Sigmoid colon (tissue), 6 donors: ENCODE measurements at regions not wholly inside any gene's neighbourhood (a gene's known extent, or its start where the extent isn't known, plus 50 kb on each side); places are given as distances from the start of the nearest gene placed in this dataset.
"Not testable (repeated sequence)": the region's sequence is repeated elsewhere in the genome, so short reads cannot be mapped to it uniquely, and the experiment has no call there.

Source experiments
- DNase-seq: peaks from one replicate; pipeline ENCODE4 v3.0.0-alpha.2; 2019
- H3K27ac ChIP-seq, 4 donors: fragments of 200-600 bp; sonication (generic); one replicate each; pipeline ENCODE4 v1.5.1; 2016 to 2019; ENCODE audit warnings: mild to moderate bottlenecking in 1 of 4
- H3K27me3 ChIP-seq, 3 donors: fragments of 200-600 bp; sonication (generic); one replicate each; pipeline ENCODE4 v1.5.1; 2019; ENCODE audit warnings: mild to moderate bottlenecking in 1 of 3
- H3K36me3 ChIP-seq, 4 donors: fragments of 200-600 bp; sonication (generic); one replicate each; pipeline ENCODE4 v1.5.1; 2016 to 2019
- H3K4me1 ChIP-seq, 4 donors: fragments of 200-600 bp; sonication (generic); one replicate each; pipeline ENCODE4 v1.5.1; 2017 to 2019
- H3K4me3 ChIP-seq, 4 donors: fragments of 200-600 bp; sonication (generic); one replicate each; pipeline ENCODE4 v1.5.1; 2017 to 2019; ENCODE audit warnings: mild to moderate bottlenecking in 2 of 4, moderate library complexity in 1 of 4
- H3K9me3 ChIP-seq, 4 donors: fragments of 200-600 bp in 3 of 4; sonication (generic) in 3 of 4; one replicate each; pipeline versions ENCODE4 v1.5.1 to v1.6.1; 2013 to 2019
- CTCF ChIP-seq, 4 experiments: fragments of 450-650 bp in 3 of 4; fragments of 200-600 bp in 1 of 4; IDR thresholded peaks; one replicate each; pipeline ENCODE4 v1.5.1; 2016 to 2019; ENCODE audit warnings: antibody characterized with exemption in 4 of 4, mild to moderate bottlenecking in 3 of 4, moderate library complexity in 2 of 4
- EP300 ChIP-seq, 4 donors: sonication (generic); formaldehyde crosslinking; IDR thresholded peaks; one replicate each; pipeline ENCODE4 v1.6.1; 2017; ENCODE audit warnings: antibody characterized with exemption in 4 of 4
- POLR2A ChIP-seq, 2 donors: fragments of 450-650 bp; IDR thresholded peaks; one replicate each; pipeline ENCODE4 v1.6.1; 2016; ENCODE audit warnings: antibody characterized with exemption in 2 of 2, mild to moderate bottlenecking in 2 of 2, moderate library complexity in 2 of 2
- POLR2AphosphoS5 ChIP-seq, 4 donors: sonication (generic); formaldehyde crosslinking; IDR thresholded peaks; one replicate each; pipeline ENCODE4 v1.6.1; 2017; ENCODE audit warnings: antibody characterized with exemption in 4 of 4
- WGBS, 2 donors: extraction: QIAGEN DNeasy Blood & Tissue Kit; methylation state at CpG; one replicate each; pipeline ENCODE4 v1.1.7; 2013; 5-methylcytosine and 5-hydroxymethylcytosine counted together
- intact Hi-C: fragments of 100-400 bp; cut with DNase I; formaldehyde crosslinking; loops from one replicate; pipeline ENCODE4 v1.15.1; 2023
- donor health status: healthy with polysubstance abuse.
- donor health status: healthy.

- intact Hi-C loops, result no loop called here
- Histone ChIP-seq H3K4me3 (no peak overlapping the region), H3K4me1 (no peaks in the 10 kb centered on the region), H3K9me3 (no peaks in the 10 kb centered on the region), H3K27ac (no peak overlapping the region), H3K27me3 (no peaks in the 10 kb centered on the region), H3K36me3 (no peaks in the 10 kb centered on the region)
- TF ChIP-seq POLR2AphosphoS5 (IDR thresholded peaks at IDR 0.05) (no peak), EP300 (IDR thresholded peaks at IDR 0.05) (no peak), POLR2A (IDR thresholded peaks at IDR 0.05) (no peak), CTCF (IDR thresholded peaks at IDR 0.05) (no peak)
- no peak for DNase-seq
Measured at GRCh38 chr1:78730054-78730453, 80.4 kb downstream of the IFI44 start.

GRCh38 chr1:78731674-78732073, 82.0 kb downstream of the IFI44 start:
- H3K27ac ChIP-seq, result no peak overlapping the region
- intact Hi-C loops, result no loop called here
- TF ChIP-seq EP300 (IDR thresholded peaks at IDR 0.05) (no peak), POLR2A (IDR thresholded peaks at IDR 0.05) (no peak), CTCF (IDR thresholded peaks at IDR 0.05) (no peak), POLR2AphosphoS5 (IDR thresholded peaks at IDR 0.05) (no peak)

GRCh38 chr1:78737241-78737640, 87.6 kb downstream of the IFI44 start:
- Histone ChIP-seq H3K27me3 (no peaks in the 10 kb centered on the region), H3K36me3 (no peaks in the 10 kb centered on the region), H3K4me1 (no peaks in the 10 kb centered on the region), H3K4me3 (no peak overlapping the region), H3K27ac (no peak overlapping the region), H3K9me3 (no peaks in the 10 kb centered on the region)
- WGBS, 2 donors, result 89 to 90% methylated on average over 1 of the region's 1 CpG
- TF ChIP-seq CTCF (IDR thresholded peaks at IDR 0.05) (no peak), POLR2A (IDR thresholded peaks at IDR 0.05) (no peak), EP300 (IDR thresholded peaks at IDR 0.05) (no peak), POLR2AphosphoS5 (IDR thresholded peaks at IDR 0.05) (no peak)
- intact Hi-C loops, result no loop called here
- DNase-seq, result no peak

More at GRCh38 chr1:78731674-78732073, 82.0 kb downstream of the IFI44 start:
- Histone ChIP-seq H3K27me3 (no peaks in the 10 kb centered on the region), H3K36me3 (no peaks in the 10 kb centered on the region), H3K4me3 (no peak overlapping the region), H3K9me3 (no peaks in the 10 kb centered on the region), H3K4me1 (no peaks in the 10 kb centered on the region)
- WGBS, 2 donors, result 97 to 98% methylated on average over 5 of the region's 5 CpGs
- DNase-seq, result no peak

- Histone ChIP-seq H3K9me3 (no peaks in the 10 kb centered on the region), H3K4me3 (no peak overlapping the region), H3K4me1 (no peaks in the 10 kb centered on the region), H3K27ac (no peak overlapping the region), H3K27me3 (no peaks in the 10 kb centered on the region), H3K36me3 (no peaks in the 10 kb centered on the region)
- intact Hi-C loops, result no loop called here
- 78 to 83% methylated on average over 1 of the region's 1 CpG for WGBS, 2 donors
- TF ChIP-seq EP300 (IDR thresholded peaks at IDR 0.05) (no peak), POLR2AphosphoS5 (IDR thresholded peaks at IDR 0.05) (no peak), POLR2A (IDR thresholded peaks at IDR 0.05) (no peak), CTCF (IDR thresholded peaks at IDR 0.05) (no peak)
- DNase-seq, result no peak
Measured at GRCh38 chr1:78743626-78744025, 94.0 kb downstream of the IFI44 start.

GRCh38 chr1:78745111-78745510, 95.5 kb downstream of the IFI44 start:
- no peak overlapping the region for H3K4me3 ChIP-seq
- H3K4me1 ChIP-seq, result no peaks in the 10 kb centered on the region
- H3K36me3 ChIP-seq, result no peaks in the 10 kb centered on the region
- TF ChIP-seq POLR2A (IDR thresholded peaks at IDR 0.05) (no peak), CTCF (IDR thresholded peaks at IDR 0.05) (no peak), POLR2AphosphoS5 (IDR thresholded peaks at IDR 0.05) (no peak), EP300 (IDR thresholded peaks at IDR 0.05) (no peak)
- intact Hi-C loops, result no loop called here
- no peak overlapping the region for H3K27ac ChIP-seq
- no peak for DNase-seq
- no peaks in the 10 kb centered on the region for H3K27me3 ChIP-seq
- H3K9me3 ChIP-seq, result no peaks in the 10 kb centered on the region

- not testable (repeated sequence) for DNase-seq
Measured at GRCh38 chr1:78753679-78754078, 104.0 kb downstream of the IFI44 start.

More at GRCh38 chr1:78753679-78754078, 104.0 kb downstream of the IFI44 start:
- intact Hi-C loops, H3K27ac ChIP-seq, H3K9me3 ChIP-seq, H3K27me3 ChIP-seq, H3K36me3 ChIP-seq, H3K4me1 ChIP-seq, H3K4me3 ChIP-seq: not testable (repeated sequence)
- WGBS, 2 donors, result 83 to 87% methylated on average over 2 of the region's 2 CpGs
